H9 (cell line): ENCODE measurements at regions not wholly inside any gene's neighbourhood (a gene's known extent, or its start where the extent isn't known, plus 50 kb on each side); places are given as distances from the start of the nearest gene placed in this dataset.

Experiments
- DNase-seq: peaks from one replicate; pipeline ENCODE4 v3.0.0-alpha.2; 2017
- H2AFZ ChIP-seq: one replicate; pipeline ENCODE4 v1.6.1; 2013; ENCODE audit warnings: mild to moderate bottlenecking, low read length, control low read depth, moderate library complexity
- H2AK5ac ChIP-seq: 2 replicates; pipeline ENCODE4 v1.6.1; 2013; ENCODE audit warnings: low read length, control low read depth, mixed read lengths; ENCODE audit not compliant: insufficient read length
- H2BK120ac ChIP-seq: one replicate; pipeline ENCODE4 v1.6.1; 2013; ENCODE audit warnings: low read depth, mild to moderate bottlenecking, low read length, control low read depth, inconsistent platforms; ENCODE audit not compliant: poor library complexity, severe bottlenecking
- H2BK12ac ChIP-seq: 2 replicates; pipeline ENCODE4 v1.6.1; 2013; ENCODE audit warnings: low read length, control low read depth, mixed read lengths, low read depth; ENCODE audit not compliant: insufficient read length
- H2BK15ac ChIP-seq: 2 replicates; pipeline ENCODE4 v1.6.1; 2013; ENCODE audit warnings: low read depth, low read length, control low read depth
- H2BK20ac ChIP-seq: one replicate; pipeline ENCODE4 v1.6.1; 2013; ENCODE audit warnings: low read depth, mild to moderate bottlenecking, low read length, control low read depth, inconsistent platforms; ENCODE audit not compliant: poor library complexity, severe bottlenecking
- H2BK5ac ChIP-seq: 2 replicates; pipeline ENCODE4 v1.6.1; 2013; ENCODE audit warnings: low read length, control low read depth, mixed read lengths; ENCODE audit not compliant: insufficient read length
- H3K14ac ChIP-seq: 2 replicates; pipeline ENCODE4 v1.6.1; 2013; ENCODE audit warnings: low read length, control low read depth; ENCODE audit not compliant: insufficient read depth
- H3K18ac ChIP-seq: 2 replicates; pipeline ENCODE4 v1.6.1; 2013; ENCODE audit warnings: low read depth, mild to moderate bottlenecking, mixed read lengths, low read length, control low read depth; ENCODE audit not compliant: insufficient read length
- H3K23ac ChIP-seq: 2 replicates; pipeline ENCODE4 v1.6.1; 2013; ENCODE audit warnings: low read length, control low read depth, mixed read lengths, low read depth; ENCODE audit not compliant: insufficient read length
- H3K23me2 ChIP-seq: 2 replicates; pipeline ENCODE4 v1.6.1; 2013; ENCODE audit warnings: low read depth, mild to moderate bottlenecking, mixed read lengths, low read length, control low read depth; ENCODE audit not compliant: insufficient read length, poor library complexity, severe bottlenecking
- H3K27ac ChIP-seq: 2 replicates; pipeline ENCODE4 v1.5.1; 2013; ENCODE audit warnings: low read length, control low read depth, mixed read lengths, low read depth; ENCODE audit not compliant: insufficient read length
- H3K27me3 ChIP-seq: 2 replicates; pipeline ENCODE4 v1.6.1; 2013; ENCODE audit warnings: low read length, control low read depth, inconsistent platforms; ENCODE audit not compliant: insufficient read depth
- H3K4ac ChIP-seq: 2 replicates; pipeline ENCODE4 v1.6.1; 2013; ENCODE audit warnings: low read depth, mild to moderate bottlenecking, control low read depth, inconsistent platforms, low read length, moderate library complexity
- H3K4me1 ChIP-seq: 2 replicates; pipeline ENCODE4 v1.6.1; 2013; ENCODE audit warnings: low read length, control low read depth, inconsistent platforms; ENCODE audit not compliant: insufficient read depth
- H3K4me2 ChIP-seq: 2 replicates; pipeline ENCODE4 v1.6.1; 2013; ENCODE audit warnings: low read length, control low read depth, mixed read lengths; ENCODE audit not compliant: insufficient read length, insufficient read depth
- H3K56ac ChIP-seq: 2 replicates; pipeline ENCODE4 v1.6.1; 2013; ENCODE audit warnings: low read depth, mild to moderate bottlenecking, mixed read lengths, low read length, control low read depth; ENCODE audit not compliant: insufficient read length
- H3K79me1 ChIP-seq: 2 replicates; pipeline ENCODE4 v1.6.1; 2013; ENCODE audit warnings: low read depth, mild to moderate bottlenecking, moderate library complexity, low read length, control low read depth, inconsistent platforms; ENCODE audit not compliant: insufficient read depth, poor library complexity, severe bottlenecking
- H3K79me2 ChIP-seq: 2 replicates; pipeline ENCODE4 v1.6.1; 2013; ENCODE audit warnings: low read length, control low read depth, inconsistent platforms; ENCODE audit not compliant: insufficient read depth
- H3K9ac ChIP-seq: 2 replicates; pipeline ENCODE4 v1.6.1; 2013; ENCODE audit warnings: low read length, control low read depth, mixed read lengths; ENCODE audit not compliant: insufficient read length; ENCODE audit errors: extremely low read depth
- H3K9me3 ChIP-seq: one replicate; pipeline ENCODE4 v1.6.1; 2013; ENCODE audit warnings: low read depth, low read length, inconsistent platforms; ENCODE audit not compliant: control insufficient read depth
- H3T11ph ChIP-seq: one replicate; pipeline ENCODE4 v1.6.1; 2013; ENCODE audit warnings: mild to moderate bottlenecking, low read length, control low read depth, inconsistent platforms
- H4K20me1 ChIP-seq: one replicate; pipeline ENCODE4 v1.6.1; 2013; ENCODE audit not compliant: control insufficient read depth, insufficient read length, insufficient read depth
- H4K5ac ChIP-seq: 2 replicates; pipeline ENCODE4 v1.6.1; 2013; ENCODE audit warnings: low read depth, mild to moderate bottlenecking, mixed read lengths, low read length, control low read depth; ENCODE audit not compliant: insufficient read length
- H4K8ac ChIP-seq: replicated peaks from 2 replicates; pipeline ENCODE4 v1.6.1; 2013; ENCODE audit warnings: low read length, control low read depth, mixed read lengths, low read depth; ENCODE audit not compliant: insufficient read length
- H4K91ac ChIP-seq: 2 replicates; pipeline ENCODE4 v1.6.1; 2013; ENCODE audit warnings: low read depth, mild to moderate bottlenecking, moderate library complexity, mixed read lengths, low read length, control low read depth; ENCODE audit not compliant: insufficient read length
- H3K27ac Mint-ChIP-seq, 3 experiments: 2 replicates in 2 of 3; 3 replicates in 1 of 3; pipeline ENCODE4 v1.8.0; 2020 to 2021; ENCODE audit warnings: mixed read lengths in 3 of 3, mild to moderate bottlenecking in 1 of 3, moderate library complexity in 1 of 3
- H3K27me3 Mint-ChIP-seq: 2 replicates; pipeline ENCODE4 v1.8.0; 2021; ENCODE audit warnings: low read depth, mild to moderate bottlenecking, moderate library complexity, mixed read lengths
- H3K36me3 Mint-ChIP-seq, 3 experiments: 2 replicates in 2 of 3; 3 replicates in 1 of 3; pipeline ENCODE4 v1.8.0; 2020 to 2021; ENCODE audit warnings: low read depth in 3 of 3, mixed read lengths in 3 of 3; ENCODE audit not compliant: insufficient read depth in 1 of 3
- H3K4me1 Mint-ChIP-seq, 2 experiments: 2 replicates each; pipeline ENCODE4 v1.8.0; 2020; ENCODE audit warnings: mixed read lengths in 2 of 2
- H3K4me3 Mint-ChIP-seq, 2 experiments: 2 replicates in 1 of 2; 3 replicates in 1 of 2; pipeline ENCODE4 v1.8.0; 2020 to 2021; ENCODE audit warnings: mild to moderate bottlenecking in 2 of 2, mixed read lengths in 2 of 2, moderate library complexity in 1 of 2
- H3K9me3 Mint-ChIP-seq, 2 experiments: 2 replicates in 1 of 2; 3 replicates in 1 of 2; pipeline ENCODE4 v1.8.0; 2020; ENCODE audit warnings: mild to moderate bottlenecking in 2 of 2, mixed read lengths in 2 of 2, moderate library complexity in 1 of 2
- WGBS: extraction: QIAGEN DNeasy Blood & Tissue Kit; methylation state at CpG from one replicate; pipeline ENCODE4 v1.1.7; 2013; ENCODE audit warnings: missing lambda C conversion rate, low lambda C conversion rate, mixed read lengths; ENCODE audit not compliant: insufficient read length; ENCODE audit errors: extremely low coverage; 5-methylcytosine and 5-hydroxymethylcytosine counted together
- TF ChIP-seq, protein P1 (sequence below): fragments of 200-600 bp; sonication (generic); conservative IDR thresholded peaks from 3 replicates; pipeline ENCODE4 v1.8.0; 2021; ENCODE audit warnings: antibody characterized with exemption, mild to moderate bottlenecking

DNA sequence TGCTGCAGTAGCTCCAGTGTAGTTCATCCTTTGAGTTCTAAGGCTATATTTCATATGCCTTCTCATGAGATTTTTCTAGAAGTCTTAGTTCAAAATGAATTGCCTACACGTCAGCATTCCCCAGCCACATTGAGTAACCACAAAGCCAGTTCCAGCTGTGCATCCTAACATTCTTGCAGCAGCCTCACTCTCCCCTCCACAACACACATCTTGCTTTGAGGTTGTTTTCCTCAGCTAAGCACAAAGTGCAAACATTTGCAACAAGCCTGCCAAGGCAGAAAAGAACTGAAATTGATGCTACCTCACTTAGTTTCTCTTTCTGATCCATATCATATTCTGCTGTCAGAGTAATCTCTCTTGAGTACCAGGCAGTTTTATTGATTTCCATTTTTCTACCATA, 160.7 kb upstream of the KCNQ5 start:
- Histone ChIP-seq H3K9me3 (no peaks in the 10 kb centered on the region), H3K23ac (no peak overlapping the region), H2AK5ac (no peak overlapping the region), H3K79me2 (no peaks in the 10 kb centered on the region), H2BK20ac (no peak overlapping the region), H4K5ac (no peak overlapping the region), H2BK120ac (no peak overlapping the region), H4K91ac (no peak overlapping the region), H3K27me3 (no peaks in the 10 kb centered on the region), H2BK12ac (no peak overlapping the region), H3K14ac (no peak overlapping the region), H3K9ac (no peak overlapping the region), H2BK15ac (no peak overlapping the region), H3K79me1 (no peaks in the 10 kb centered on the region), H2BK5ac (no peak overlapping the region), H3K4ac (no peak overlapping the region), H3K56ac (no peak overlapping the region), H3K23me2 (no peaks in the 10 kb centered on the region), H4K20me1 (no peaks in the 10 kb centered on the region), H3K4me1 (no peaks in the 10 kb centered on the region), H2AFZ (no peak overlapping the region), H3K4me2 (no peak overlapping the region), H3K18ac (no peak overlapping the region), H4K8ac (no peak overlapping the region), H3K27ac (no peak overlapping the region), H3T11ph (no peak overlapping the region)
- DNase-seq, result no peak
- WGBS, result no CpG with 5 or more reads among the region's 1 CpG
- Mint-ChIP-seq H3K36me3 (no peaks in the 10 kb centered on the region), H3K27me3 (no peaks in the 10 kb centered on the region), H3K4me1 (no peaks in the 10 kb centered on the region), H3K4me3 (no peak overlapping the region), H3K9me3 (no peaks in the 10 kb centered on the region), H3K27ac (no peak overlapping the region; a peak in 1 of 7 replicates)
- TF ChIP-seq, protein P1, sequence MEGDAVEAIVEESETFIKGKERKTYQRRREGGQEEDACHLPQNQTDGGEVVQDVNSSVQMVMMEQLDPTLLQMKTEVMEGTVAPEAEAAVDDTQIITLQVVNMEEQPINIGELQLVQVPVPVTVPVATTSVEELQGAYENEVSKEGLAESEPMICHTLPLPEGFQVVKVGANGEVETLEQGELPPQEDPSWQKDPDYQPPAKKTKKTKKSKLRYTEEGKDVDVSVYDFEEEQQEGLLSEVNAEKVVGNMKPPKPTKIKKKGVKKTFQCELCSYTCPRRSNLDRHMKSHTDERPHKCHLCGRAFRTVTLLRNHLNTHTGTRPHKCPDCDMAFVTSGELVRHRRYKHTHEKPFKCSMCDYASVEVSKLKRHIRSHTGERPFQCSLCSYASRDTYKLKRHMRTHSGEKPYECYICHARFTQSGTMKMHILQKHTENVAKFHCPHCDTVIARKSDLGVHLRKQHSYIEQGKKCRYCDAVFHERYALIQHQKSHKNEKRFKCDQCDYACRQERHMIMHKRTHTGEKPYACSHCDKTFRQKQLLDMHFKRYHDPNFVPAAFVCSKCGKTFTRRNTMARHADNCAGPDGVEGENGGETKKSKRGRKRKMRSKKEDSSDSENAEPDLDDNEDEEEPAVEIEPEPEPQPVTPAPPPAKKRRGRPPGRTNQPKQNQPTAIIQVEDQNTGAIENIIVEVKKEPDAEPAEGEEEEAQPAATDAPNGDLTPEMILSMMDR, result no peak
